ENCODE measurements at regions not wholly inside any gene's neighbourhood (a gene's known extent, or its start where the extent isn't known, plus 50 kb on each side); places are given as distances from the start of the nearest gene placed in this dataset.

GRCh38 chr13:105231579-105231978 lies 1303.9 kb downstream of the EFNB2 start:
- in situ Hi-C loops (cut with HindIII; ENCODE audit: low sequenced_read_pairs): no loop called here
- H3K4me3 ChIP-seq (ENCODE audit: low read depth, low read length): no peak overlapping the region
- TF ChIP-seq, protein P1, sequence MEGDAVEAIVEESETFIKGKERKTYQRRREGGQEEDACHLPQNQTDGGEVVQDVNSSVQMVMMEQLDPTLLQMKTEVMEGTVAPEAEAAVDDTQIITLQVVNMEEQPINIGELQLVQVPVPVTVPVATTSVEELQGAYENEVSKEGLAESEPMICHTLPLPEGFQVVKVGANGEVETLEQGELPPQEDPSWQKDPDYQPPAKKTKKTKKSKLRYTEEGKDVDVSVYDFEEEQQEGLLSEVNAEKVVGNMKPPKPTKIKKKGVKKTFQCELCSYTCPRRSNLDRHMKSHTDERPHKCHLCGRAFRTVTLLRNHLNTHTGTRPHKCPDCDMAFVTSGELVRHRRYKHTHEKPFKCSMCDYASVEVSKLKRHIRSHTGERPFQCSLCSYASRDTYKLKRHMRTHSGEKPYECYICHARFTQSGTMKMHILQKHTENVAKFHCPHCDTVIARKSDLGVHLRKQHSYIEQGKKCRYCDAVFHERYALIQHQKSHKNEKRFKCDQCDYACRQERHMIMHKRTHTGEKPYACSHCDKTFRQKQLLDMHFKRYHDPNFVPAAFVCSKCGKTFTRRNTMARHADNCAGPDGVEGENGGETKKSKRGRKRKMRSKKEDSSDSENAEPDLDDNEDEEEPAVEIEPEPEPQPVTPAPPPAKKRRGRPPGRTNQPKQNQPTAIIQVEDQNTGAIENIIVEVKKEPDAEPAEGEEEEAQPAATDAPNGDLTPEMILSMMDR (IDR thresholded peaks at IDR 0.05; ENCODE audit: low read depth, low read length): no peak
- DNase-seq (ENCODE audit: low read depth, low spot score): no peak

- DNase-seq (ENCODE audit: low read depth, low spot score): peak; percentile 28
- TF ChIP-seq, protein P1 (IDR thresholded peaks at IDR 0.05; ENCODE audit: low read depth, low read length): no peak
- in situ Hi-C loops (cut with HindIII; ENCODE audit: low sequenced_read_pairs): no loop called here
- H3K4me3 ChIP-seq (ENCODE audit: low read depth, low read length): no peak overlapping the region
Measured at GRCh38 chr13:105220881-105221280, 1314.6 kb downstream of the EFNB2 start.

DNA sequence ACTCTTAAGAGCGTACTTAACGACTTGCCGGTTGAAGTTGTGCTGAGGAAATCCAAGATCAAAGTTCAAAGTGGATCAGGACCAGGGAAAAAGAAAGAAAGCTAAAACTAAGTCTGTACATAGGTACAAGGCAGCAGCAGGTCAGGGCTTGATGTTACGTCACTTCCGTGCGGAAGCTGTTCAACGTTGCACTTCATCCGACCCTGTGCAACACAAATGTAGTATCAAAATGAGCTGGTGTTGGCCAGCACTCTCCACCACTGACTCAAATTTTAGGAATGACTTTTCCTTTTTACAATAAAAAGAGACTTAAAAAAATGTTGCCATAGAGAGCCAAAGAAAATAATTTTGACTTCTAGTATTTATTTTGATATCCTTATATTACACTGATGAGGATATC lies 1315.4 kb downstream of the EFNB2 start:
- in situ Hi-C loops (cut with HindIII; ENCODE audit: low sequenced_read_pairs): no loop called here
- H3K4me3 ChIP-seq (ENCODE audit: low read depth, low read length): no peak overlapping the region
- DNase-seq (ENCODE audit: low read depth, low spot score): peak; percentile 39
- TF ChIP-seq, protein P1 (IDR thresholded peaks at IDR 0.05; ENCODE audit: low read depth, low read length): no peak

GRCh38 chr13:105219651-105220050 lies 1315.8 kb downstream of the EFNB2 start:
- peak; percentile 37 for DNase-seq (ENCODE audit: low read depth, low spot score)
- TF ChIP-seq, protein P1 (IDR thresholded peaks at IDR 0.05; ENCODE audit: low read depth, low read length): no peak
- no peak overlapping the region for H3K4me3 ChIP-seq (ENCODE audit: low read depth, low read length)
- in situ Hi-C loops (cut with HindIII; ENCODE audit: low sequenced_read_pairs): no loop called here

- in situ Hi-C loops (cut with HindIII; ENCODE audit: low sequenced_read_pairs): no loop called here
- TF ChIP-seq, protein P1 (IDR thresholded peaks at IDR 0.05; ENCODE audit: low read depth, low read length): no peak
- H3K4me3 ChIP-seq (ENCODE audit: low read depth, low read length): no peak overlapping the region
- DNase-seq (ENCODE audit: low read depth, low spot score): no peak
Measured at GRCh38 chr13:105213512-105213911, 1322.0 kb downstream of the EFNB2 start.

DNA sequence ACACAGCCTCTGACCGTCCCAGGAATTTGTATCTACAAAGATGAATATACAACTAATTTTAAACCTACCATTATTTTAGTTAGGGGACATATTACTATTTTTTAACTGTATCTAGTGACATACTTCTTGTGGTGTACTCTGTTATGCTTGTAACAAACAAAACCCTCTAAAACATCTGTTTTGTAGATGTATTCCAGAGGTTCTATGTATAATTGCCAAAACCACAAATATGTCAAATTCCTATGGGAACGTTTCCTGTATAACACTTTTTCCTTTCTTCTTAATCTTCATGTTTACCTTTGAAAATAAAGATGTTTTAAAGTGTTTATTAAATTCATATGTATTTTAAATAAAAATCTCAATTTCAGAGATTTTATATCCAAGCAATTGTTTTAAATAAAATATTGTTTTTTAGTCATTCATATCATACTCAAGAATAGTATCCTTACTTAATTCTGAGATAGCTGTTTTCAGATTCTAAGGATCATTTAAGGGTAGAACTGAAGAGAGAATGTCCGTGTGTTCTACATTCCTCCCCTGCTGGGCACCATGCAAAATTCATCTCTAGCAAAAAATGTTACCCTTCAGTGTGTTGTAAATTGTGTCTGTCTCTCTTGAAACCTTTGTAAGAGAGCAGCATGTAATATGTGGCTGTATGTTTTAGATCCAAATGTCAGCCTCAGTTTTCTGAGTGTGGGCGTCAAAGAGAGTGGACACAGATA lies 1327.7 kb downstream of the EFNB2 start:
- no peak for DNase-seq (ENCODE audit: low read depth, low spot score)
- in situ Hi-C loops (cut with HindIII; ENCODE audit: low sequenced_read_pairs): no loop called here
- H3K4me3 ChIP-seq (ENCODE audit: low read depth, low read length): no peak overlapping the region
- TF ChIP-seq, protein P1 (IDR thresholded peaks at IDR 0.05; ENCODE audit: low read depth, low read length): peak; percentile 11

Data from astrocyte of the spinal cord (primary cell).